Panc1 (cell line): ENCODE measurements at regions not wholly inside any gene's neighbourhood (a gene's known extent, or its start where the extent isn't known, plus 50 kb on each side); places are given as distances from the start of the nearest gene placed in this dataset.

Experiments used
- ATAC-seq: fragments of 200-7000 bp; cut with Tn5 transposase; 2 replicates; pipeline ENCODE4 v1.9.1; 2020; ENCODE audit warnings: mild to moderate bottlenecking, moderate library complexity
- BruUV-seq: library from RNA; stranded (reverse); fragments of 400-500 nt; replicated peaks from 2 replicates; lab custom pipeline; 2021; lab: Mats Ljungman, UMichigan
- CTCF ChIA-PET: fragments of 300-600 bp; sonication (Branson Sonifier 250); formaldehyde crosslinking; loops from one replicate; lab custom pipeline; 2022; ENCODE audit warnings: antibody characterized with exemption; lab: Charles Lee
- POLR2A ChIA-PET: fragments of 300-600 bp; sonication (Branson Sonifier 250); formaldehyde crosslinking; loops from one replicate; lab custom pipeline; 2022; ENCODE audit warnings: antibody characterized with exemption; lab: Charles Lee
- DNase-seq: peaks from one replicate; pipeline ENCODE4 v3.0.0-alpha.2; 2010; ENCODE audit warnings: low read depth, low spot score
- H3K27ac ChIP-seq: 2 replicates; pipeline ENCODE4 v1.5.1; 2011; ENCODE audit warnings: mild to moderate bottlenecking, low read length, inconsistent platforms
- H3K27me3 ChIP-seq: fragments of 200-500 bp; sonication (Bioruptor generic); 2 replicates; pipeline ENCODE4 v1.6.0; 2014; ENCODE audit warnings: low read length, inconsistent platforms; ENCODE audit not compliant: control insufficient read depth, insufficient read depth
- H3K36me3 ChIP-seq: fragments of 200-500 bp; sonication (Bioruptor generic); 2 replicates; pipeline ENCODE4 v1.5.1; 2014; ENCODE audit warnings: inconsistent platforms, mild to moderate bottlenecking, low read length, moderate library complexity; ENCODE audit not compliant: control insufficient read depth, insufficient read depth
- H3K4me1 ChIP-seq: 2 replicates; pipeline ENCODE4 v1.5.1; 2011; ENCODE audit warnings: inconsistent platforms, mild to moderate bottlenecking, low read length, moderate library complexity; ENCODE audit not compliant: control insufficient read depth, insufficient read depth
- H3K4me3 ChIP-seq, 2 experiments: 2 replicates each; pipeline ENCODE4 v1.5.1; 2011 to 2012; ENCODE audit warnings: low read depth in 2 of 2, low read length in 2 of 2, mild to moderate bottlenecking in 2 of 2, inconsistent platforms in 1 of 2, moderate library complexity in 1 of 2
- H3K9me3 ChIP-seq: fragments of 200-500 bp; sonication (Bioruptor generic); 2 replicates; pipeline ENCODE4 v1.5.1; 2014; ENCODE audit warnings: low read depth, mild to moderate bottlenecking, inconsistent platforms, low read length, moderate library complexity; ENCODE audit not compliant: control insufficient read depth, insufficient read depth
- CTCF ChIP-seq: fragments of 450-650 bp; IDR thresholded peaks from 2 replicates; pipeline ENCODE4 v1.5.1; 2017; ENCODE audit warnings: mild to moderate bottlenecking
- POLR2AphosphoS5 ChIP-seq: IDR thresholded peaks from 2 replicates; pipeline ENCODE4 v1.6.1; 2012; ENCODE audit warnings: mild to moderate bottlenecking, low read depth, low read length, moderate library complexity
- SIN3A ChIP-seq: IDR thresholded peaks from 2 replicates; pipeline ENCODE4 v1.6.1; 2012; ENCODE audit warnings: low read depth, mild to moderate bottlenecking, low read length, moderate library complexity, borderline replicate concordance; ENCODE audit not compliant: insufficient read depth
- TCF7L2 ChIP-seq: IDR thresholded peaks from 2 replicates; pipeline ENCODE4 v1.6.1; 2011; ENCODE audit warnings: mild to moderate bottlenecking, low read depth, low read length, inconsistent platforms
- in situ Hi-C: cut with HindIII; loops from 2 replicates; pipeline ENCODE4 v1.10.0; 2016; ENCODE audit warnings: low sequenced_read_pairs, low pct_unique_long_range_greater_than_20kb
- intact Hi-C: fragments of 100-400 bp; cut with micrococcal nuclease; formaldehyde crosslinking; loops from one replicate; pipeline ENCODE4 v1.10.0; 2022; ENCODE audit not compliant: unreplicated experiment
- TF ChIP-seq, protein P1 (sequence below), 2 experiments: IDR thresholded peaks; 2 replicates each; pipeline ENCODE4 v1.6.1; 2011 to 2012; ENCODE audit warnings: low read depth in 2 of 2, control low read depth in 1 of 2, low read length in 1 of 2, mild to moderate bottlenecking in 1 of 2, moderate library complexity in 1 of 2; ENCODE audit not compliant: insufficient read depth in 1 of 2

DNA sequence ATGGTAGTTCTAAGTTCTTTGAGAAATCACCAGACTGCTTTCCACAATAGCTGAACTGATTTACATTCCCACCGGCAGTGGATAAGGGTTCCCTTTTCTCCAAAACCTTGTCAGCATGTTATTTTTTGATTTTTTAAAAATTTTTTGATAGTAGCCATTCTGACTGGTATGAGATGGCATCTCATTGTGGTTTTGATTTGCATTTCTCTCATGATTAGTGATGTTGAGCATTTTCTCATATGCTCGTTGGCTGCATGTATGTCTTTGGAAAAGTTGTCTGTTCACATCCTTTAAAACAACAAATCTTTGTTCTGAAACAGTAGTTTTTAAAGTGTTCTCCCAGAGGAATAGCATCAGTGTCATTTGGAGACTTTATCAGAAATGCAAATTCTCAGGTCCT lies 77.5 kb upstream of the POMP start:
- no TSS peak for BruUV-seq
- Histone ChIP-seq H3K9me3 (no peaks in the 10 kb centered on the region), H3K27me3 (no peaks in the 10 kb centered on the region), H3K27ac (no peak overlapping the region), H3K4me3 (no peak overlapping the region), H3K4me1 (no peaks in the 10 kb centered on the region), H3K36me3 (no peaks in the 10 kb centered on the region)
- in situ Hi-C loops = no loop called here
- ChIA-PET POLR2A (no interaction called here), CTCF (no interaction called here)
- DNase-seq (no peak), ATAC-seq (no peak)
- intact Hi-C loops = no loop called here
- TF ChIP-seq CTCF (no peak), POLR2AphosphoS5 (no peak), SIN3A (no peak), TCF7L2 (no peak)
- TF ChIP-seq, protein P1, sequence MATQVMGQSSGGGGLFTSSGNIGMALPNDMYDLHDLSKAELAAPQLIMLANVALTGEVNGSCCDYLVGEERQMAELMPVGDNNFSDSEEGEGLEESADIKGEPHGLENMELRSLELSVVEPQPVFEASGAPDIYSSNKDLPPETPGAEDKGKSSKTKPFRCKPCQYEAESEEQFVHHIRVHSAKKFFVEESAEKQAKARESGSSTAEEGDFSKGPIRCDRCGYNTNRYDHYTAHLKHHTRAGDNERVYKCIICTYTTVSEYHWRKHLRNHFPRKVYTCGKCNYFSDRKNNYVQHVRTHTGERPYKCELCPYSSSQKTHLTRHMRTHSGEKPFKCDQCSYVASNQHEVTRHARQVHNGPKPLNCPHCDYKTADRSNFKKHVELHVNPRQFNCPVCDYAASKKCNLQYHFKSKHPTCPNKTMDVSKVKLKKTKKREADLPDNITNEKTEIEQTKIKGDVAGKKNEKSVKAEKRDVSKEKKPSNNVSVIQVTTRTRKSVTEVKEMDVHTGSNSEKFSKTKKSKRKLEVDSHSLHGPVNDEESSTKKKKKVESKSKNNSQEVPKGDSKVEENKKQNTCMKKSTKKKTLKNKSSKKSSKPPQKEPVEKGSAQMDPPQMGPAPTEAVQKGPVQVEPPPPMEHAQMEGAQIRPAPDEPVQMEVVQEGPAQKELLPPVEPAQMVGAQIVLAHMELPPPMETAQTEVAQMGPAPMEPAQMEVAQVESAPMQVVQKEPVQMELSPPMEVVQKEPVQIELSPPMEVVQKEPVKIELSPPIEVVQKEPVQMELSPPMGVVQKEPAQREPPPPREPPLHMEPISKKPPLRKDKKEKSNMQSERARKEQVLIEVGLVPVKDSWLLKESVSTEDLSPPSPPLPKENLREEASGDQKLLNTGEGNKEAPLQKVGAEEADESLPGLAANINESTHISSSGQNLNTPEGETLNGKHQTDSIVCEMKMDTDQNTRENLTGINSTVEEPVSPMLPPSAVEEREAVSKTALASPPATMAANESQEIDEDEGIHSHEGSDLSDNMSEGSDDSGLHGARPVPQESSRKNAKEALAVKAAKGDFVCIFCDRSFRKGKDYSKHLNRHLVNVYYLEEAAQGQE (IDR thresholded peaks at IDR 0.05; ENCODE audit: insufficient read depth in 1 of 2, low read depth in 2 of 2, low read length in 1 of 2) = no peak

DNA sequence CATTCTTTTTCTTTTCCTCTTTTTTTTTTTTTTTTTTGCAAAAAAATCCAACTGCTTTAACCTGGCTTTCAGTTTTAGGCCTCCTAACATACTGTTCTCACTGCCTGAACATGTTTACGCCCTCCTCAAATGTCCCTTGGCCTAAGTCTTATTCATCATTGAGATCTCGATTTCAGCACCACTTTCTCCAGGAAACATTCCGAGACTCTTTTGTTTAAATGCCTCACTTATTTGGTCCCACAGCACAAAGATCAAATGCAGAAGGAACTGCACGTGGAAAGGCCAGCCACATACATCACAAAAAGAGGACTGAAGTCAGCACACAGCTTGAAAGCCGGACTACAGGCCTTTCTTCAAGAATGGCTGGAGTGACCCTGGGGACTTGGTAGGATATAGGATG lies 79.2 kb upstream of the POMP start:
- BruUV-seq = no TSS peak
- ChIA-PET POLR2A (no interaction called here), CTCF (no interaction called here)
- H3K4me3 ChIP-seq = no peak overlapping the region
- no peaks in the 10 kb centered on the region for H3K9me3 ChIP-seq
- H3K27ac ChIP-seq = no peak overlapping the region
- intact Hi-C loops (no loop called here), in situ Hi-C loops (no loop called here)
- TF ChIP-seq POLR2AphosphoS5 (no peak), SIN3A (no peak), TCF7L2 (no peak), CTCF (no peak)
- TF ChIP-seq, protein P1 (IDR thresholded peaks at IDR 0.05; ENCODE audit: insufficient read depth in 1 of 2, low read depth in 2 of 2, low read length in 1 of 2) = no peak
- H3K27me3 ChIP-seq = no peaks in the 10 kb centered on the region
- H3K4me1 ChIP-seq = no peaks in the 10 kb centered on the region
- H3K36me3 ChIP-seq = no peaks in the 10 kb centered on the region
- ATAC-seq (no peak), DNase-seq (no peak)
